Right cardiac atrium (tissue), 5 donors: ENCODE measurements at regions not wholly inside any gene's neighbourhood (a gene's known extent, or its start where the extent isn't known, plus 50 kb on each side); places are given as distances from the start of the nearest gene placed in this dataset.

Experiments used
- ATAC-seq, 2 donors: fragments of 200-7000 bp; cut with Tn5 transposase; one replicate each; pipeline versions ENCODE4 v1.8.0 to v1.9.1; 2020; ENCODE audit warnings: moderate library complexity in 2 of 2, mild to moderate bottlenecking in 1 of 2
- DNase-seq, 3 donors: peaks; one replicate each; pipeline ENCODE4 v3.0.0-alpha.2; 2020
- H3K27ac ChIP-seq: one replicate; pipeline ENCODE4 v1.5.1; 2013; ENCODE audit warnings: mild to moderate bottlenecking, low read length, control low read depth, moderate library complexity
- H3K27me3 ChIP-seq: one replicate; pipeline ENCODE4 v1.6.1; 2013; ENCODE audit not compliant: control insufficient read depth, insufficient read depth
- H3K4me1 ChIP-seq: one replicate; pipeline ENCODE4 v1.6.1; 2013; ENCODE audit warnings: low read length; ENCODE audit not compliant: control insufficient read depth, insufficient read depth
- H3K4me3 ChIP-seq: one replicate; pipeline ENCODE4 v1.5.1; 2013; ENCODE audit warnings: low read length, control low read depth
- H3K9me3 ChIP-seq: one replicate; pipeline ENCODE4 v1.6.1; 2013; ENCODE audit warnings: low read length; ENCODE audit not compliant: control insufficient read depth
- WGBS: extraction: QIAGEN DNeasy Blood & Tissue Kit; methylation state at CpG from one replicate; pipeline ENCODE4 v1.1.7; 2013; 5-methylcytosine and 5-hydroxymethylcytosine counted together
- intact Hi-C, 4 donors: fragments of 100-400 bp; cut with DNase I; formaldehyde crosslinking; loops; one replicate each; pipeline versions ENCODE4 v1.11.0 to v1.14.0; 2022 to 2023
- donor health status: healthy with polysubstance abuse.
- donor health status: DM: no; HTN: yes; CAD: no.
- donor health status: DM: no; HTN: no; CAD: no.
- donor health status: DM: no; HTN: yes; CAD: no; lungs with severe emphysema.
- donor health status: DM: yes; HTN: yes; CAD: no.

DNA sequence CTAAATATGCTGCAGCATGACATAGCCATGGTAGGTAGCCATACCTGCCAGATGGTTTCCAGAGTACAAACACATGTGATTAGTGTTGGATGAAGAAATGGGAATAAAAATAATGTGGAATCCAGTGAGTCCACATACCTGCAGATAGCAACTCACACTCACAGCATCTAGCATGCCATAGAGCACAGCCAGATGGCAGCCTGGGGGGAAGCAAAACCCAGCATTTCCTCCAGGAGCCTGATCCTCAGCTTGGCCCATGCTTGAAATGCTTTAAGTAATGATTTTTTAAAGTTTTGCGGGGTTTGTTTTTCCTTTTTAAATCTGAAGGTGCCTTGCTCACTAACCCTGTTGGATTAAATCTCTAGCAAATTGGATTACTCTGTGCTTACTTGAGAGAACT, 535.1 kb downstream of the STK39 start:
- no peak overlapping the region for H3K27ac ChIP-seq
- no peaks in the 10 kb centered on the region for H3K4me1 ChIP-seq
- intact Hi-C loops, result no loop called here
- H3K9me3 ChIP-seq, result no peaks in the 10 kb centered on the region
- no peaks in the 10 kb centered on the region for H3K27me3 ChIP-seq
- no peak overlapping the region for H3K4me3 ChIP-seq
- 94% methylated on average over 1 of the region's 1 CpG for WGBS
- ATAC-seq, result no peak
- no peak for DNase-seq

DNA sequence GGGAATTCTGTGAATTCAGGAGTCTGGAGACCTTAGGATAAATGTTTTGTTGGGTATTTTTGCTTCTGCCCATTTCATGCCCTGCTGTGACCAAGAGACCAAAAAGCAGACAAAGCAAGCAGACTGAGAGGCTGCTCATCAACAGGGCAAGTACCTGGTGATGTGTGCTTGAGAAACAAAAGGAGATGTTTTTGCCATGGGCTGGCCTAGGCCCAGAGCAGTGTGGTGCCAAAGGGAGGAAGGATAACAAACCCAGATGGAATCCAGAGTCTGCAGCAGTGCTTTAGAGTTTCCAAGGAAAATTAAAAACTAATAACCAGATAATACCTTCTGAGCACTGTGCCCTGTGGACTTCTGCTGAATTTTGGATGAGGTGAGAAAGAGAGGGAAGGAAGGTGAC, 538.4 kb downstream of the STK39 start:
- no peak overlapping the region for H3K4me3 ChIP-seq
- no peaks in the 10 kb centered on the region for H3K4me1 ChIP-seq
- ATAC-seq (no peak), DNase-seq (no peak)
- no peaks in the 10 kb centered on the region for H3K9me3 ChIP-seq
- no peak overlapping the region for H3K27ac ChIP-seq
- intact Hi-C loops, result no loop called here
- no peaks in the 10 kb centered on the region for H3K27me3 ChIP-seq

GRCh38 chr2:167706800-167707199, 540.6 kb downstream of the STK39 start:
- intact Hi-C loops, result no loop called here
- ATAC-seq (no peak), DNase-seq (no peak)
- Histone ChIP-seq H3K9me3 (no peaks in the 10 kb centered on the region), H3K4me1 (no peaks in the 10 kb centered on the region), H3K27me3 (no peaks in the 10 kb centered on the region), H3K4me3 (no peak overlapping the region), H3K27ac (no peak overlapping the region)
- WGBS, result 43% methylated on average over 2 of the region's 2 CpGs

GRCh38 chr2:167703441-167703840, 544.0 kb downstream of the STK39 start:
- no peak overlapping the region for H3K27ac ChIP-seq
- ATAC-seq, result no peak
- H3K4me3 ChIP-seq, result no peak overlapping the region
- intact Hi-C loops, result no loop called here
- no peaks in the 10 kb centered on the region for H3K27me3 ChIP-seq
- WGBS, result 86% methylated on average over 3 of the region's 3 CpGs
- no peaks in the 10 kb centered on the region for H3K9me3 ChIP-seq
- no peaks in the 10 kb centered on the region for H3K4me1 ChIP-seq
- no peak for DNase-seq

DNA sequence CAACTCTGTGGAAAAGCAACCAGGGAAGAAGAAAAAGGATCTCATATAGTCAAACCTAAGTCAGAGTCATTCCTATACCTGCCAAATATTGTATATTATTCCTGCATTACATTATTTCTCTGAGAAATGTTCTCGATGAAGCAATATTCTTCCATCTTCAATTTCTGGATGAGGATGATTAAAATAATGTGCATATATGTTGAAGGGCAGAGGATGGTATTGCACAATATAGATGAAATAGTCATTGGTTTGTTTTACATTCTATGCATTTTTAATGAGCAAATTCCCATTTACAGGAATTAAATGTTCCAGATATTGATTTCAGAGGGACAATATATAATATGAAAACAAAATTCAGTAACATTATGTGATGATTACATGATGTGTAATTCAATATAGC, 545.2 kb downstream of the STK39 start:
- Histone ChIP-seq H3K27me3 (no peaks in the 10 kb centered on the region), H3K27ac (no peak overlapping the region), H3K4me1 (no peaks in the 10 kb centered on the region), H3K9me3 (no peaks in the 10 kb centered on the region), H3K4me3 (no peak overlapping the region)
- DNase-seq (no peak), ATAC-seq (no peak)
- WGBS, result 96% methylated on average over 1 of the region's 1 CpG
- intact Hi-C loops, result no loop called here

- Histone ChIP-seq H3K27me3 (no peaks in the 10 kb centered on the region), H3K9me3 (no peaks in the 10 kb centered on the region), H3K4me1 (no peaks in the 10 kb centered on the region), H3K4me3 (no peak overlapping the region), H3K27ac (no peak overlapping the region)
- intact Hi-C loops, result no loop called here
- ATAC-seq (no peak), DNase-seq (no peak)
- WGBS, result 61% methylated on average over 4 of the region's 4 CpGs
Observed at GRCh38 chr2:167701651-167702050, 545.7 kb downstream of the STK39 start.

GRCh38 chr2:167697948-167698347, 549.4 kb downstream of the STK39 start:
- Histone ChIP-seq H3K4me3 (no peak overlapping the region), H3K9me3 (no peaks in the 10 kb centered on the region), H3K4me1 (no peaks in the 10 kb centered on the region), H3K27me3 (no peaks in the 10 kb centered on the region), H3K27ac (no peak overlapping the region)
- intact Hi-C loops, result no loop called here
- DNase-seq (no peak), ATAC-seq (no peak)
- 62% methylated on average over 2 of the region's 2 CpGs for WGBS

DNA sequence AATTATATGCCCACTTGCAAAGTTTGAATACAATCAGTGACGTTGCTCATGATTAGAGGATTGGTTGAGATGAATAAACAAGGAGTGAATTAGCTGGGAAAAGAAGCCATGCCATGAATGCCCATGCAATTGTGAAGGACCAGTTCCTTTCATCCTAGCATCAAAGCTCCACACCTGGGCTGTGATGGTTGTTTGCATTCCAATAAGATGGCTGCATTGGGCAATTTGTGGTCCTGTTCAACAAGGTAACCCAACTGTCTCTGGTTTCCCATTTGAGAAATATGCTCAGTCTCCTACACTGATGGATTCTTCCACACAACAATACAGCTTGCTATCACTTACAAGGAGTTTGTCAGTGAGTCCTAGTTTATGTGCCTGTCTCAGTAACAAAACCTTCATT, 550.2 kb downstream of the STK39 start:
- Histone ChIP-seq H3K27ac (no peak overlapping the region), H3K4me1 (no peaks in the 10 kb centered on the region), H3K9me3 (no peaks in the 10 kb centered on the region), H3K4me3 (no peak overlapping the region), H3K27me3 (no peaks in the 10 kb centered on the region)
- DNase-seq (no peak), ATAC-seq (no peak)
- intact Hi-C loops, result no loop called here
- WGBS, result 58% methylated on average over 1 of the region's 1 CpG

GRCh38 chr2:167692936-167693335, 554.5 kb downstream of the STK39 start:
- H3K27ac ChIP-seq, result no peak overlapping the region
- no peak for ATAC-seq
- intact Hi-C loops, result no loop called here
- no peak overlapping the region for H3K4me3 ChIP-seq
- WGBS, result 59% methylated on average over 2 of the region's 2 CpGs
- no peaks in the 10 kb centered on the region for H3K27me3 ChIP-seq
- no peaks in the 10 kb centered on the region for H3K9me3 ChIP-seq
- H3K4me1 ChIP-seq, result no peaks in the 10 kb centered on the region
- no peak for DNase-seq

GRCh38 chr2:167692191-167692590, 555.2 kb downstream of the STK39 start:
- Histone ChIP-seq H3K4me1 (no peaks in the 10 kb centered on the region), H3K4me3 (no peak overlapping the region), H3K9me3 (no peaks in the 10 kb centered on the region), H3K27me3 (no peaks in the 10 kb centered on the region), H3K27ac (no peak overlapping the region)
- intact Hi-C loops, result no loop called here
- DNase-seq (no peak), ATAC-seq (no peak)
- 91% methylated on average over 1 of the region's 1 CpG for WGBS

DNA sequence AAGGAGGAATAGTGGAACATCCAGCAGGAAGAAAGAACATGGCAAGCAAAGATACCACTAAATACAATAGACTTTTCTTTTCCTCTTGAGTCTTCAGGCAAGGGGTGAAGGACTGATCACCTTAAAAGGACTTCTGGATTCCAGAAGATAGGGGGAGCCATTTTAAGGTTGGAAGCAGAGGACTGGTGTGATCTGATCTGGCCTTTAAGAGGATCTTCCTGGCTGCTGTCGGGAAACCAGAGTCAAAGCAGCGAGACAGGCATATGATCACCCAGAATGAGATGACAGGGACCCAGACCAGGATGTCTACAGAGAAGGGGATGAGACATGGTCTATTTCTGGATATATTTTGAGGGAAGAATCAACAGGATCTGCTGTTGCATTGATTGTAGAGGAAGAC, 558.0 kb downstream of the STK39 start:
- H3K4me1 ChIP-seq, result no peaks in the 10 kb centered on the region
- no peaks in the 10 kb centered on the region for H3K27me3 ChIP-seq
- H3K9me3 ChIP-seq, result no peaks in the 10 kb centered on the region
- intact Hi-C loops, result no loop called here
- 75% methylated on average over 2 of the region's 2 CpGs for WGBS
- no peak overlapping the region for H3K4me3 ChIP-seq
- H3K27ac ChIP-seq, result no peak overlapping the region
- DNase-seq (no peak), ATAC-seq (no peak)

- no peak overlapping the region for H3K4me3 ChIP-seq
- no peaks in the 10 kb centered on the region for H3K27me3 ChIP-seq
- H3K4me1 ChIP-seq, result no peaks in the 10 kb centered on the region
- ATAC-seq (no peak), DNase-seq (no peak)
- intact Hi-C loops, result no loop called here
- WGBS, result 75% methylated on average over 7 of the region's 7 CpGs
- H3K27ac ChIP-seq, result no peak overlapping the region
- no peaks in the 10 kb centered on the region for H3K9me3 ChIP-seq
Observed at GRCh38 chr2:167686691-167687090, 560.7 kb downstream of the STK39 start.
